Thoracic aorta (tissue), 2 donors: ENCODE measurements at regions not wholly inside any gene's neighbourhood (a gene's known extent, or its start where the extent isn't known, plus 50 kb on each side); places are given as distances from the start of the nearest gene placed in this dataset.

Source experiments
- ATAC-seq: fragments of 150-250 bp; one replicate; pipeline ENCODE4 v1.8.0; 2017; ENCODE audit warnings: low read depth; ENCODE audit not compliant: insufficient number of reproducible peaks, low FRiP score
- DNase-seq: peaks from one replicate; pipeline ENCODE4 v3.0.0-alpha.2; 2020; ENCODE audit warnings: low spot score
- H3K27ac ChIP-seq, 2 donors: fragments of 200-600 bp; sonication (generic); 1 replicate in 1 of 2; 2 replicates in 1 of 2; pipeline ENCODE4 v1.5.1; 2016; ENCODE audit warnings: mild to moderate bottlenecking in 2 of 2, moderate library complexity in 2 of 2
- H3K27me3 ChIP-seq: fragments of 200-600 bp; sonication (generic); replicated peaks from 2 replicates; pipeline ENCODE4 v1.6.0; 2016; ENCODE audit warnings: mild to moderate bottlenecking; ENCODE audit not compliant: insufficient read depth
- H3K36me3 ChIP-seq: fragments of 200-600 bp; sonication (generic); one replicate; pipeline ENCODE4 v1.5.1; 2016
- H3K4me1 ChIP-seq, 2 donors: fragments of 200-600 bp; sonication (generic); 1 replicate in 1 of 2; 2 replicates in 1 of 2; pipeline versions ENCODE4 v1.5.1 to v1.6.0; 2016; ENCODE audit warnings: low read depth in 2 of 2, mild to moderate bottlenecking in 1 of 2; ENCODE audit not compliant: control insufficient read depth in 1 of 2
- H3K4me3 ChIP-seq: fragments of 200-600 bp; sonication (generic); 2 replicates; pipeline ENCODE4 v1.5.1; 2016; ENCODE audit warnings: mild to moderate bottlenecking
- H3K9me3 ChIP-seq: fragments of 200-600 bp; sonication (generic); 2 replicates; pipeline ENCODE4 v1.5.1; 2016
- TF ChIP-seq, protein P1 (sequence below): fragments of 200-600 bp; sonication (generic); IDR thresholded peaks from one replicate; pipeline ENCODE4 v1.5.1; 2019; ENCODE audit warnings: antibody characterized with exemption

DNA sequence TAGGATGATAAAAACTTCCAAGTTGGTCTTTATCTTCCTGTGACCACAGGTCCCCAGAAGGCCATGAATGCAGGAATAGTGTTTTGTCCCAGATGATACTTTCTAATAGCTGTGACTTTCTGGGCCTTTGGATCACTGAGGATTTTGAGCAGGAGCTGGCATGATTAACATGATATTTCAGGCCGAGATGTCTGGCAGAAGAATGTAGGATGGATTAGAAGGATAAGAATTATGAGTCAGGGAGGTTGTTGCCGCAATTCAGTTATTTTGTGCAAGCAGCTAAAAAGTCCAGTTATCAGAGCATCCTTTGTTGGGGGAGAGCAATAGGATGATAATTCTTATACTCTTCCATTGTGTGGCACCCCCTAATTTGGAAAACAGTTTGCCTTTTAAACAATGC is 189.7 kb downstream of the PSAT1 start:
- TF ChIP-seq, protein P1, sequence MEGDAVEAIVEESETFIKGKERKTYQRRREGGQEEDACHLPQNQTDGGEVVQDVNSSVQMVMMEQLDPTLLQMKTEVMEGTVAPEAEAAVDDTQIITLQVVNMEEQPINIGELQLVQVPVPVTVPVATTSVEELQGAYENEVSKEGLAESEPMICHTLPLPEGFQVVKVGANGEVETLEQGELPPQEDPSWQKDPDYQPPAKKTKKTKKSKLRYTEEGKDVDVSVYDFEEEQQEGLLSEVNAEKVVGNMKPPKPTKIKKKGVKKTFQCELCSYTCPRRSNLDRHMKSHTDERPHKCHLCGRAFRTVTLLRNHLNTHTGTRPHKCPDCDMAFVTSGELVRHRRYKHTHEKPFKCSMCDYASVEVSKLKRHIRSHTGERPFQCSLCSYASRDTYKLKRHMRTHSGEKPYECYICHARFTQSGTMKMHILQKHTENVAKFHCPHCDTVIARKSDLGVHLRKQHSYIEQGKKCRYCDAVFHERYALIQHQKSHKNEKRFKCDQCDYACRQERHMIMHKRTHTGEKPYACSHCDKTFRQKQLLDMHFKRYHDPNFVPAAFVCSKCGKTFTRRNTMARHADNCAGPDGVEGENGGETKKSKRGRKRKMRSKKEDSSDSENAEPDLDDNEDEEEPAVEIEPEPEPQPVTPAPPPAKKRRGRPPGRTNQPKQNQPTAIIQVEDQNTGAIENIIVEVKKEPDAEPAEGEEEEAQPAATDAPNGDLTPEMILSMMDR, result no peak
- DNase-seq (no peak), ATAC-seq (no peak)
- Histone ChIP-seq H3K36me3 (no peaks in the 10 kb centered on the region), H3K27me3 (no peaks in the 10 kb centered on the region), H3K27ac (no peak overlapping the region), H3K9me3 (no peaks in the 10 kb centered on the region), H3K4me3 (no peak overlapping the region), H3K4me1 (no peaks in the 10 kb centered on the region)

DNA sequence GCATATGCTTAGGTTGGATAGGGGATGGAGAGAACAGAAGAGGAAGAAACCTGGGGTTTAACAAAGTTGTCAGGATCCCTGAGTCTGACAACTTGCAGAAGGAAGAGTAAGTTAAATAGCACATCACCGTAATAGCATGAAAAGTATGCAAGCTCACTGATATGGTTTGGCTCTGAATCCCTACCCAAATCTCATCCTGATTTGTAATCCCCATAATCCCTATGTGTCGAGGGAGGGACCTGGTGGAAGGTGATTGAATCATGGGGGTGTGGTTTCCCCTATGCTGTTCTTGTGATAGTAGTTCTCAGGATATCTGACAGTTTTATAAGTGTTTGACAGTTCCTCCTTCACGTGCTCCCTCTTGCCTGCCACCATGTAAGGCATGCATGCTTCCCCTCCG is 193.3 kb downstream of the PSAT1 start:
- DNase-seq (no peak), ATAC-seq (no peak)
- Histone ChIP-seq H3K9me3 (no peaks in the 10 kb centered on the region), H3K27ac (no peak overlapping the region), H3K4me1 (no peaks in the 10 kb centered on the region), H3K36me3 (no peaks in the 10 kb centered on the region), H3K4me3 (no peak overlapping the region), H3K27me3 (no peaks in the 10 kb centered on the region)
- TF ChIP-seq, protein P1, result no peak

DNA sequence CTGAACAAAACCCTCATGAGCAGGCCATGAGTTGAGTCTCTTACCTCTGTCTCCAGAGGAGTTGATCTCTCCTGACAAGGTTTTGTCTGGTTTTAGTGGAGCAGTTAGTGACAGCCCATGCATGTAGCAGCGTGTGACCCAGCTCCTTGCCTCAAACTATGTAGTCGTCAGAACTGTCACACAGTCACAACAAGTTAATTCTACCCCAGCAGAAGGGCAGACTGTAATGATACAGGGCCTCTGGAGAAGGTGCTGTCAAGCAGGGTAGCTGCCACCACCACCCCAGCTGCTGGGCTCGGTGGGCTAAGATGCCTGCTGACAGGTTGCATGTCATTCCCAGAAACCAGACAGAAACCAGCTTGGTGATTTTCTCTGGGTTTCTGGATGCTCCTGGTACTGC is 194.5 kb downstream of the PSAT1 start:
- TF ChIP-seq, protein P1, result no peak
- no peaks in the 10 kb centered on the region for H3K27me3 ChIP-seq
- H3K36me3 ChIP-seq, result no peaks in the 10 kb centered on the region
- H3K27ac ChIP-seq, result no peak overlapping the region
- ATAC-seq, result no peak
- H3K9me3 ChIP-seq, result no peaks in the 10 kb centered on the region
- DNase-seq, result no peak
- no peak overlapping the region for H3K4me3 ChIP-seq
- no peaks in the 10 kb centered on the region for H3K4me1 ChIP-seq

DNA sequence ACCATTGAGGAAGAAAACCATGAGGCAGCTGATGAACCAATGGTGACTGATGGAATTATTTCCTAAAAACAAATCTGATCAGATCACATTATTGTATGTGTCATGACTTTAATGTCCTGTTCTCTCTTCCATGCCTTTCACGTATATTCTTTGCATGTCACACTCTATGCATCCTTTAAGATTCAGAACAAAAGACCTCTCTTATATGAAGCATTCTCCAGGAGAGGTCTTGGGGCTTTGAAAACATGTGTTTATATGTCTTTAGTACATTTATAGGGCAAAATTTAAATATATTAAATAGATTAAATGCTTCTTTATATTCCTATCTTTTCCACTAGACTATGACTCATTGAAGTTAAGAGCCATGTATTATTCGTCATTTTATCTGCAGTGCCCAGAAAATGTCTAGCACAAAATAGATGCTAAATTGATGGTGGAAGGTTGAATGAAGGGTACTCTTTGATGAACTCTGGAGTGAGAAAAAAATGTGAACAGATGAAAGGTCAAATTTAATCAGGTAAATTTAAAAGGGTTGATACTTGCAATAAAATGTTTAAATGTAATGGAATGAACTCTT is 196.3 kb downstream of the PSAT1 start:
- no peak for ATAC-seq
- no peak for DNase-seq
- H3K36me3 ChIP-seq, result no peaks in the 10 kb centered on the region
- TF ChIP-seq, protein P1, result no peak
- H3K27ac ChIP-seq, result no peak overlapping the region
- no peaks in the 10 kb centered on the region for H3K27me3 ChIP-seq
- H3K4me1 ChIP-seq, result no peaks in the 10 kb centered on the region
- no peaks in the 10 kb centered on the region for H3K9me3 ChIP-seq
- no peak overlapping the region for H3K4me3 ChIP-seq

DNA sequence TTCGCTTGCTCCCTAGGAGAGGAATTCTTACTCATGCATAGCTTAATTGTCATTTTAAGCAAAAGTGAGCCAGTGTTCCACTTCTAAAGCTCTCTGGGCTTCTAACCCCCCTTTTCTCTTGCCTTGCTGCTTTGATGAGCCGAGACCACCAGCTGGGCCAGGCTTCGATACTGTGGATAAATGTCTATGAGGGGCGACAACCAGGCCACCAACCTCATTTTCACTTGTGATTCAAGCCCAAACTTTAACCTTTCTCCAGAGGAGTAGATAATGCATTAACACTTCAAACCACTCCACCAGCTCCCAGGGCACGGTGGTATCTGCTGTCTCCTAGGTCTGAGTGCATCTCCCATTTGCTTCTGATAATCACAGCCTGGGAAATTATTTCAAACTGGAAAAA is 205.6 kb downstream of the PSAT1 start:
- no peak overlapping the region for H3K4me3 ChIP-seq
- no peaks in the 10 kb centered on the region for H3K9me3 ChIP-seq
- no peaks in the 10 kb centered on the region for H3K36me3 ChIP-seq
- DNase-seq, result no peak
- TF ChIP-seq, protein P1, result no peak
- no peaks in the 10 kb centered on the region for H3K4me1 ChIP-seq
- H3K27me3 ChIP-seq, result no peaks in the 10 kb centered on the region
- no peak overlapping the region for H3K27ac ChIP-seq
- no peak for ATAC-seq
